CD4-positive, alpha-beta memory T cell (primary cell): ENCODE measurements at regions not wholly inside any gene's neighbourhood (a gene's known extent, or its start where the extent isn't known, plus 50 kb on each side); places are given as distances from the start of the nearest gene placed in this dataset.
"Not testable (repeated sequence)": the region's sequence is repeated elsewhere in the genome, so short reads cannot be mapped to it uniquely, and the experiment has no call there.

Experiments
- CTCF ChIA-PET: fragments of 350-600 bp; sonication (Branson Sonifier 250); formaldehyde crosslinking; loops from one replicate; lab custom pipeline; 2021; ENCODE audit warnings: inconsistent platforms; ENCODE audit not compliant: partially characterized antibody; lab: Charles Lee
- POLR2A ChIA-PET: fragments of 350-600 bp; sonication (Branson Sonifier 250); formaldehyde crosslinking; loops from one replicate; lab custom pipeline; 2021; ENCODE audit not compliant: partially characterized antibody; lab: Charles Lee
- DNase-seq, 5 donors: peaks; one replicate each; pipeline versions ENCODE4 v3.0.0 to v3.0.0-alpha.2; 2020 to 2022; ENCODE audit warnings: mixed read lengths in 1 of 5
- H3K27ac ChIP-seq: one replicate; pipeline ENCODE4 v1.7.0; 2013; ENCODE audit warnings: low read depth, low read length
- H3K27me3 ChIP-seq: 2 replicates; pipeline ENCODE4 v1.7.0; 2013; ENCODE audit warnings: mild to moderate bottlenecking, low read length, moderate library complexity; ENCODE audit not compliant: insufficient read depth
- H3K36me3 ChIP-seq: 2 replicates; pipeline ENCODE4 v1.7.0; 2013; ENCODE audit warnings: mild to moderate bottlenecking, low read length, moderate library complexity; ENCODE audit not compliant: insufficient read depth
- H3K4me1 ChIP-seq: 2 replicates; pipeline ENCODE4 v1.7.0; 2013; ENCODE audit warnings: mild to moderate bottlenecking, low read length, moderate library complexity; ENCODE audit not compliant: insufficient read depth
- H3K4me3 ChIP-seq, 2 donors: one replicate each; pipeline ENCODE4 v1.7.0; 2013; ENCODE audit warnings: low read length in 2 of 2, mild to moderate bottlenecking in 1 of 2
- H3K9me3 ChIP-seq, 2 donors: one replicate each; pipeline ENCODE4 v1.7.0; 2013; ENCODE audit warnings: low read length in 2 of 2, control low read depth in 1 of 2; ENCODE audit not compliant: control insufficient read depth in 1 of 2
- H3K27ac Mint-ChIP-seq, 7 donors: one replicate each; pipeline ENCODE4 v1.8.0; 2020 to 2021; ENCODE audit warnings: mixed read lengths in 7 of 7, mild to moderate bottlenecking in 6 of 7, inconsistent platforms in 3 of 7, moderate library complexity in 3 of 7
- H3K27me3 Mint-ChIP-seq, 2 donors: one replicate each; pipeline ENCODE4 v1.8.0; 2020 to 2021; ENCODE audit warnings: mixed read lengths in 2 of 2
- H3K36me3 Mint-ChIP-seq, 2 donors: one replicate each; pipeline ENCODE4 v1.8.0; 2020 to 2021; ENCODE audit warnings: mixed read lengths in 2 of 2, inconsistent platforms in 1 of 2, mild to moderate bottlenecking in 1 of 2
- H3K4me1 Mint-ChIP-seq, 4 donors: one replicate each; pipeline ENCODE4 v1.8.0; 2020 to 2021; ENCODE audit warnings: mixed read lengths in 4 of 4, mild to moderate bottlenecking in 1 of 4
- H3K4me3 Mint-ChIP-seq, 8 donors: one replicate each; pipeline ENCODE4 v1.8.0; 2020 to 2021; ENCODE audit warnings: mixed read lengths in 8 of 8, mild to moderate bottlenecking in 7 of 8, moderate library complexity in 6 of 8, inconsistent platforms in 3 of 8
- H3K9me3 Mint-ChIP-seq, 8 donors: one replicate each; pipeline ENCODE4 v1.8.0; 2020 to 2021; ENCODE audit warnings: mixed read lengths in 8 of 8, mild to moderate bottlenecking in 5 of 8, inconsistent platforms in 3 of 8, moderate library complexity in 1 of 8
- intact Hi-C: fragments of 100-400 bp; cut with micrococcal nuclease; formaldehyde crosslinking; loops from one replicate; pipeline ENCODE4 v1.15.1; 2023

DNA sequence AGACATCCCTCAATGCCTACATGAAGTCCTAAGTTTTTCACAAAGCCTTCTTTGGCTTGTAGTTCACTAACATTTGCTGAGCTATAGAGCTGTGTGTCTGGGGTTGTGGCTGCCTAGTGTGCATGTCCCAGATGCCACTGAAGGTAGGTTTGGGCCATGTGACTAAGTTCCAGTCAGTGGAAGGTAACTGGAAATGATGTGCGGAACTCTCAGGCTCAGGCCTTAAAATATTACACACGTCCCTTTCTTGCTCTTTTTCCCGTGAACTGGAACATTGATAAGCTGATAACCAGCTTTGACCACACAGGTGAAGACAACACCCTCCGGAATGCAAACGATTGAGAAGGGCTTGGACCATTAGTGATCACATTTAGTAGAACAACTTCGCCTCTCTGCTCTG, 358.1 kb downstream of the GATA3 start:
- Histone ChIP-seq H3K9me3 (no peaks in the 10 kb centered on the region), H3K4me3 (no peak overlapping the region), H3K36me3 (no peaks in the 10 kb centered on the region), H3K4me1 (peaks cover 35% of the 10 kb centered on the region), H3K27me3 (no peaks in the 10 kb centered on the region), H3K27ac (no peak overlapping the region)
- DNase-seq: no peak
- Mint-ChIP-seq H3K4me3 (no peak overlapping the region), H3K4me1 (peaks cover 24 to 52% (median 34%) of the 10 kb centered on the region in 4 donors), H3K9me3 (peaks cover 0 to 3% (median 0%) of the 10 kb centered on the region in 8 donors), H3K27me3 (no peaks in the 10 kb centered on the region), H3K36me3 (no peaks in the 10 kb centered on the region), H3K27ac (peak overlapping the region in 1 of 7 donors; percentile 37)
- POLR2A ChIA-PET: no interaction called here
- intact Hi-C loops: no loop called here
- CTCF ChIA-PET: interaction anchor here (1.2 kb wide), 1 partner anchor 10 kb away, joined by 6 read pairs; no protein-coding TSS in a partner anchor

GRCh38 chr10:8415029-8415428, 360.5 kb downstream of the GATA3 start:
- ChIA-PET CTCF (interaction anchor here (0.9 to 2.1 kb wide), 3 partner anchors 9 to 38 kb away, joined by 3 to 7 read pairs (median 4); no protein-coding TSS in a partner anchor), POLR2A (interaction anchor here (0.9 to 3.5 kb wide), 2 partner anchors 11 to 231 kb away, joined by 3 to 47 read pairs; no protein-coding TSS in a partner anchor)
- DNase-seq, H3K4me3 ChIP-seq, H3K9me3 Mint-ChIP-seq, H3K36me3 Mint-ChIP-seq, H3K9me3 ChIP-seq, H3K27ac ChIP-seq, intact Hi-C loops, H3K27me3 ChIP-seq, H3K4me3 Mint-ChIP-seq, H3K36me3 ChIP-seq, H3K27me3 Mint-ChIP-seq: not testable (repeated sequence)
- H3K27ac Mint-ChIP-seq: peak overlapping the region; percentile 81 to 100 (median 97)
- H3K4me1 ChIP-seq: peaks cover 31% of the 10 kb centered on the region
- peaks cover 28 to 62% (median 40%) of the 10 kb centered on the region in 4 donors for H3K4me1 Mint-ChIP-seq

DNA sequence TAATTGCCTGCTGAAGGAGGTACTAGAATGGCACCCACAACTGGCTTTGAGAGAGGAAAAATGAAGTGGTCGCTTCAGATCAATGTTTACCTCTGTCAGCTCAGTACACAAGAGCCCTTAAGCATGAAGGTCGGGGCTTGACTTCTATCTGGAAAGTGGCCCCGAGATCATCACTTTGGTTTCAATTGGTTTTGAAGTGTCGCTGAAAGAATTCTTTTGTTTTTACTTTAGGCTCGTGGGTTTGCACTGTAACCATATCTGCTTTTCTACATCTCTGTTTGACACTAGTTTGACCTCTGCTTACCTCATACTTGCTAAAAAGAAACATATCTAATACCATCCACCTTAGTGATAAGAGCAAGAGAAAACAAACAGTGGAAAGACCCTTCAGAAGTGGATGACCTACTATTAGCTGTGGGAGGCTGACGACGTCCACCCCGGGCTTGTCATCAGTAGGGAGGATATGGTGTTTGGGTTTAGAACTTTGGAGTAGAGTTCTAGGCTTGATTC, 361.8 kb downstream of the GATA3 start:
- Histone ChIP-seq H3K36me3 (no peaks in the 10 kb centered on the region), H3K9me3 (no peaks in the 10 kb centered on the region), H3K4me1 (peaks cover 31% of the 10 kb centered on the region), H3K27ac (peak overlapping the region; percentile 90), H3K27me3 (no peaks in the 10 kb centered on the region), H3K4me3 (no peak overlapping the region)
- DNase-seq: peak; percentile 73 to 89 (median 84)
- POLR2A ChIA-PET: interaction anchor here (0.8 to 3.5 kb wide), 17 partner anchors 9 to 628 kb away, joined by 3 to 47 read pairs (median 4); partner anchors contain the start of genes ATP5F1C and KIN
- Mint-ChIP-seq H3K27ac (peak overlapping the region; percentile 97 to 100 (median 99)), H3K27me3 (no peaks in the 10 kb centered on the region), H3K4me1 (peaks cover 30 to 58% (median 39%) of the 10 kb centered on the region in 4 donors), H3K36me3 (no peaks in the 10 kb centered on the region), H3K9me3 (peaks cover 0 to 9% (median 0%) of the 10 kb centered on the region in 8 donors), H3K4me3 (peak overlapping the region in 7 of 8 donors; percentile 7 to 81 (median 51))
- CTCF ChIA-PET: interaction anchor here (1.1 to 1.8 kb wide), 5 partner anchors 8 to 356 kb away, joined by 3 to 6 read pairs (median 5); no protein-coding TSS in a partner anchor
- intact Hi-C loops: loop anchor here (1.0 kb wide), 1 partner anchor 12 kb away; no protein-coding TSS in a partner anchor

- Mint-ChIP-seq H3K4me1 (peaks cover 30 to 53% (median 39%) of the 10 kb centered on the region in 4 donors), H3K27me3 (no peaks in the 10 kb centered on the region), H3K36me3 (no peaks in the 10 kb centered on the region), H3K4me3 (peak overlapping the region in 7 of 8 donors; percentile 7 to 81 (median 51)), H3K9me3 (peaks cover 0 to 9% (median 0%) of the 10 kb centered on the region in 8 donors), H3K27ac (peak overlapping the region; percentile 97 to 100 (median 99))
- ChIA-PET CTCF (interaction anchor here (0.8 to 1.5 kb wide), 5 partner anchors 9 to 357 kb away, joined by 3 to 6 read pairs (median 5); no protein-coding TSS in a partner anchor), POLR2A (interaction anchor here (0.8 to 3.5 kb wide), 16 partner anchors 9 to 372 kb away, joined by 3 to 47 read pairs (median 4); no protein-coding TSS in a partner anchor)
- Histone ChIP-seq H3K27me3 (no peaks in the 10 kb centered on the region), H3K9me3 (no peaks in the 10 kb centered on the region), H3K27ac (peak overlapping the region; percentile 90), H3K4me3 (no peak overlapping the region), H3K4me1 (peaks cover 31% of the 10 kb centered on the region), H3K36me3 (no peaks in the 10 kb centered on the region)
- intact Hi-C loops: loop anchor here (1.0 kb wide), 1 partner anchor 12 kb away; no protein-coding TSS in a partner anchor
- DNase-seq: peak in 4 of 5 donors; percentile 26 to 62 (median 52)
Measured at GRCh38 chr10:8416760-8417159, 362.3 kb downstream of the GATA3 start.

DNA sequence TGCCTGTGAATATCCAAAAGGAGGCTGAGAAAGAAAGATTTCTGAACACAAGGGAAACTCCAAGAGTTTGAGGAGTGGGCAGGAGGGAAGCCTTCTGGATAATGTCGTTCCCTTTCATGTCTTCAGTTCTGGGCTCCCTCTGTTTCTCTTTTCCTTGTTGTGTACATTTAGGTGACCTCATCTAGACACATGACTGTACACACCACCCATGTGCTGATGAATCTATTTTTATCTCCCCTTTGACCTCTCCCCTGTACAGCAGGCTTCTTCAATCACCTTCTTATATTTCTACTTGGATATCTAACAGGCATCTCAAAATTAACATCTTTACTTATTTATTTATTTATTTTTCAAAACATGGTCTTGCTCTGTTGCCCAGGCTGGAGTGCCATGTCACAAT, 363.1 kb downstream of the GATA3 start:
- no peaks in the 10 kb centered on the region for H3K27me3 ChIP-seq
- peak overlapping the region; percentile 90 for H3K27ac ChIP-seq
- ChIA-PET POLR2A (interaction anchor here (1.0 to 3.5 kb wide), 7 partner anchors 10 to 358 kb away, joined by 4 to 47 read pairs (median 9); no protein-coding TSS in a partner anchor), CTCF (interaction anchor here (0.8 to 1.5 kb wide), 4 partner anchors 10 to 357 kb away, joined by 4 to 6 read pairs (median 6); no protein-coding TSS in a partner anchor)
- Mint-ChIP-seq H3K27ac (peak overlapping the region; percentile 97 to 100 (median 99)), H3K27me3 (no peaks in the 10 kb centered on the region), H3K4me3 (no peak overlapping the region), H3K4me1 (peaks cover 29 to 51% (median 39%) of the 10 kb centered on the region in 4 donors), H3K9me3 (peaks cover 0 to 9% (median 0%) of the 10 kb centered on the region in 8 donors), H3K36me3 (no peaks in the 10 kb centered on the region)
- intact Hi-C loops: no loop called here
- no peak for DNase-seq
- H3K4me3 ChIP-seq: no peak overlapping the region
- no peaks in the 10 kb centered on the region for H3K36me3 ChIP-seq
- H3K4me1 ChIP-seq: peaks cover 31% of the 10 kb centered on the region
- H3K9me3 ChIP-seq: no peaks in the 10 kb centered on the region

DNA sequence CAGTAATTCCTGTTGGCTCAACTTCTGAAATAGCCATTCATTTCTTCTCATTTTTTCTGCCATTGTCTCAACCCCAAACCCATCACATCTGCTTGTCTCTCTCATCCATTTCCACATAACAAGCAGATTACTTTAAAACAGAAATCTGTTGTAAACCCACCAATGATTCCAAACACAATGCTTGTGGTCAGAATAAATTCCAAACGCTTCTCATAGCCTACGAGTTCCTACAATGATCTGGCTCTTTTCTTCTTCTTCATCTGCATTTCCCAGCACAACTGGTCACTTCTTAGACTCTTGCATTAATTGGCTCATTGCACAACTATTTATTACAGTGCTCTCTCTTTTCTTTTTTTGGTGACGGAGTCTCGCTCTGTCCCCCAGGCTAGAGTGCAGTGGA, 364.1 kb downstream of the GATA3 start:
- Histone ChIP-seq H3K27me3 (no peaks in the 10 kb centered on the region), H3K4me1 (peaks cover 31% of the 10 kb centered on the region), H3K9me3 (no peaks in the 10 kb centered on the region), H3K36me3 (no peaks in the 10 kb centered on the region), H3K4me3 (no peak overlapping the region), H3K27ac (no peak overlapping the region)
- Mint-ChIP-seq H3K27ac (peak overlapping the region; percentile 26 to 97 (median 82)), H3K36me3 (no peaks in the 10 kb centered on the region), H3K4me3 (no peak overlapping the region), H3K4me1 (peaks cover 29 to 51% (median 39%) of the 10 kb centered on the region in 4 donors), H3K9me3 (peaks cover 0 to 9% (median 0%) of the 10 kb centered on the region in 8 donors), H3K27me3 (no peaks in the 10 kb centered on the region)
- DNase-seq: no peak
- POLR2A ChIA-PET: interaction anchor here (0.7 kb wide), 1 partner anchor 235 kb away, joined by 3 read pairs; no protein-coding TSS in a partner anchor
- CTCF ChIA-PET: no interaction called here
- intact Hi-C loops: no loop called here

DNA sequence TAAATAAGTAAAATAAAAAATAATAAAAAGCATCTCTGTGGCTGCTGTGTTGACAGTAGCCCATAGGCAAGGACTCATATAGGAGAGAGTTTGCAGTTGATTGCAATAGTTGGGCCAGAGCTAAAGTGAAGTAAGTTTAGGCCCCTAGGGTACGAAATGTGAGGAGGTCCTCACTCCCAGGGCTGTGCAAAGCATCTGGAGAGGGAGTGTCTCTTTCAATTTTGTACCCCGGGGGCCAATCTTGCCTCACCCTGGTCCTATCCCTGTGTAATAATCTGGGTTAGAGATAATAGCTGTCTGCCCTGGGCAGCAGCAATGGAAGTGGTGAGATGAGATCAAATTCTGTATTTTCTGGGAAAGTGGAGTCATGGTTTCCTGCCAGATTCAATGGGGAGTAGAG, 365.7 kb downstream of the GATA3 start:
- Histone ChIP-seq H3K4me1 (peaks cover 41% of the 10 kb centered on the region), H3K9me3 (no peaks in the 10 kb centered on the region), H3K4me3 (no peak overlapping the region), H3K27ac (no peak overlapping the region), H3K36me3 (no peaks in the 10 kb centered on the region), H3K27me3 (no peaks in the 10 kb centered on the region)
- CTCF ChIA-PET: interaction anchor here (1.5 kb wide), 1 partner anchor 18 kb away, joined by 3 read pairs; no protein-coding TSS in a partner anchor
- intact Hi-C loops: no loop called here
- POLR2A ChIA-PET: no interaction called here
- Mint-ChIP-seq H3K9me3 (peaks cover 0 to 6% (median 0%) of the 10 kb centered on the region in 8 donors), H3K27me3 (no peaks in the 10 kb centered on the region), H3K36me3 (no peaks in the 10 kb centered on the region), H3K4me1 (peaks cover 37 to 56% (median 45%) of the 10 kb centered on the region in 4 donors), H3K27ac (peak overlapping the region in 2 of 7 donors; percentile 52 to 70), H3K4me3 (no peak overlapping the region)
- DNase-seq: no peak
